Fibroblast of upper back skin (primary cell): ENCODE measurements at regions not wholly inside any gene's neighbourhood (a gene's known extent, or its start where the extent isn't known, plus 50 kb on each side); places are given as distances from the start of the nearest gene placed in this dataset.

Experiments
- DNase-seq: peaks from one replicate; pipeline ENCODE4 v3.0.0-alpha.2; 2013

DNA sequence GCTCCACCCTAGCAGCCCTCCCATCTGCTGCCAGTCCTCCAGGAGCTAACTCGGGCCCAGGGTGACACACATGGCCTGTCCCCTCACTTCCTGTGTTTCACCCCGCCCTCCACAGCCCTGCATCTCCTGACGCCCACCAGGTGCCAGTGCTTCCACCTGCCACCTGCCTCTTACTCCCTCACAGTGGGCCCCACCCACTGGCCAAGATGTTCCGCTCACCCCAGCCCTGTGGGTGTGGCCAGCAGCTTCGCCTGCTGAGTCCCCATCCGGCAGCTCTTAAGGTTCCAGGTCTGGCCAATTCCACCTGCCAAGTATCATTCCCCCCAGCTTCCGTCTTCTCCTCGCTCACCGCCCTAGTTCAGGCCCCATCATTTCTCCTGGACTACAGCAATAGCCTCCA lies 184.1 kb downstream of the MBOAT1 start:
- DNase-seq, result no peak

DNA sequence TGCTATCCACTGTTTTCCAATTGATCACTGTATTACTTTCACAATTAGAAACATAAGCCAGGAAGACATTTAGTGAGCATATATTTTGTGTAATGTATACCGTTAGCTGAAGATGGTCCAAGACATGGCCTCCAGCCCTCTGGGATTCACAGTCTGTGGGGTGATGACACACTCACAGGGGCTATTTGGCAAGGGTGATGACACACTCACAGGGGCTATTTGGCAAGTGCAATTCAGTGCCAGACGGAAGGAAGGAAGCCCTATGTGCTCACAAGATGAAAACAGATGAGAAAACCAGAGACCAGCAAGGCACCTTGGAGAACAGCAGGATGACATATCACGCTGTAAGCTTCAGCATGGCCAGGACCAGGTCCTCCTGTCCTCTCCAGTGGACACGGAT lies 183.7 kb downstream of the MBOAT1 start:
- DNase-seq, result no peak

DNA sequence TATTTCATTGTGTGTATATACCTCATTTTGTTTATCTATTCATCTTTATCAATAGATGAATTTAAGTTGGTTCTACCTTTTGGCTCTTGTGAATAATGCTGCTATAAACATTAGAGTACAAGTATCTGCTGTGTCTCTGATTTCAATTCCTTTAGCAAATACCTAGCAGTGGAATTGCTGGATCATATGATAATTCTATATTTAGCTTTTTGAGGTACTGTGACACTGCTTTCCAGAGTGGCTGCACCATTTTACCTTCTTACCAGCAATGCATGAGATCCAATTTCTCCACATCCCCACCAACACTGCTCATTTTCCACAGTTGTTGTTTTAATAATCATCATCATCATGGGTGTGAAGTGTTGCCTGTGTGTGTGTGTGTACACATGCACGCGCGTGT lies 182.3 kb downstream of the MBOAT1 start:
- no peak for DNase-seq

DNA sequence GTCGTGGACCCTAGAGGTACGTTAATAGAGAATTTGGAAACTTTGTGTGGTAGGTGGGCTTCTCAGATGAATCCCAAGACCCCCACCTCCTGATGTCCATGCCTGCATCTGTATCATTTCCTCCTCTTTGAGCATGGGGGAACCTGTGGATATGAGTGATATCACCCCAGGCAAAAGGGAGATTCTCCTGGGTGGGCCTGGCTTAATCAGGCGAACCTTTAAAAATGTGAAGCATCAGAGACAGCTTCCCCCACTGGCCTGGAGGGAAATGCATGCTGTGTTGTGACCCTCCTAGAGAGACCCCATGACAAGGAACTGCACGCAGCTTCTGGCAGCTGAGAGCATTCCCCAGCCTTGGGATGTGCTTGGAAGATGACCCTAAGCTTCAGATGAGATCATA lies 180.9 kb downstream of the MBOAT1 start:
- no peak for DNase-seq

DNA sequence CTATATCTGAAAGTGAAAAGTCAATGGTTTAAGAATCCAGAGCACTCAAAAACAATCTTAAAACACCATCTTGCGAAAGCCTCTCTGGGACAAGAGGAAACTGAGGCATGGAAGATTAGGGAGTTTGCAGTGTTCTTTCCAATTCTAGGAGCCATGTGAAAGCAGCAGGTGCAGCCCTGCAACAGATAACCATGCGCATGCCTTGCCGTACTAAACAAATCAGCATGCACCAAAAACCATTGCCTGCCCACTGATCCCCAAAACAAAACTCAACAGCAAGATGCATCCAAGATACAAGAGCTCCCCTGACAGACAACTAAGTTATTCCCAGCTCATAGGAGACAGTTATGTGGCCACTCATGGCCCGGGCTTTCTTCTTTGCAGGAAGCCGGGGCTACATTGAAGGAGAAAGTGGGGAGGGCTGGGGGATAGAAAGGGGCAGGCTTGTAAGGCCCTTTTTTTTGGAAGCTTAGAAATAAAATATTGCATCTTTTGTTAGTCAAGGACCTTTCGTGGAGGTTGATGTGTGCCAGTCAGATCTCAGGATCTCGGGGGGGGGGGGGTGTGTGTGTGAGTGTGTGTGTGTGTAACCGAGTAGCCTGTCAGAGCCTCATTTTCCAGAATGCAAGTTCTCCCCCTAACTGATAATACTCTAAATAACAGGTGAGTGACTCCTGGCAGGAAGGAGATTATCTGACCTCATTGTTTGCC lies 178.4 kb downstream of the MBOAT1 start:
- DNase-seq, result no peak

DNA sequence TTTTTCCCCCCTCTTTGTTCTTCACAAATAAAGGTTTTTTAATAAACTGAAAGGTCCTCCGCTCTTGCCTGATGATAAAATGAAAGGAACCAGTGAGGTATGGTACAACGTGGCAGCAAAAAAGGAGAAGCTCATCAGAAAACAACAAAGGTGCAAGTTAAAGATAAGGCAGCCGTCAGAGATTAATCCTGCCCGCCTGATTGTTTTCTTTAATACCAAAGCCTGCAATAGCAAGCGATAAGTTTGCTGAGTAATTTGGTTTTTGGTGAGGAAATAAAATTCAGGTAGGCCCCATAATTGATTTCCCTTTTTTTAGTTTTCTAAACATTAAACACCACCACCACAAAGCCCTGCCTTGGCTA lies 177.9 kb downstream of the MBOAT1 start:
- no peak for DNase-seq

DNA sequence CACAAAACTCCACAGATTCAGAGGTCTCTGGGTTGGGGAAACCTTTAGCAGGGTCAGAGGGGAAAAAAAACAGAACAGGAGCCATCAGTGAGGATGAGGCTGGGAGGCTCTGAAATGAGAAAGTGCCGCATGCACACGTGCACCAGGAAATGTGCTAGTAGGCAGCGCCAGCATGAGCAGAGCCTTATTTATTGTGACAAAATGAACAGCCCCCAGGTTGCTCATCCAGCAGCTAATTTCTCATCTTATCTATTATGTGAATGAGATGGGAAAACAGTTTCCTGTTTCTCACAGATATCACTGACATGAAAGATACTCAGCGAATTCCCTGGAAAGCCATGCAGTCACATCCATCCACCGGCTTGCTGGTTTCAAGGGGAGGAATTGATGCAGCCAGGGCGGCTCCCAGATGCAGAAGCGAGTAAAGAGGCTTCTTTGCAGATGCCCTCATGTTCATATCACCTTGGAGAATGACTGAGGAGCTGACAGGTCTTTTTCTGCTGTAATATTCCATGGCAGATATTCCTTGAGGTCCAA lies 176.1 kb downstream of the MBOAT1 start:
- no peak for DNase-seq

DNA sequence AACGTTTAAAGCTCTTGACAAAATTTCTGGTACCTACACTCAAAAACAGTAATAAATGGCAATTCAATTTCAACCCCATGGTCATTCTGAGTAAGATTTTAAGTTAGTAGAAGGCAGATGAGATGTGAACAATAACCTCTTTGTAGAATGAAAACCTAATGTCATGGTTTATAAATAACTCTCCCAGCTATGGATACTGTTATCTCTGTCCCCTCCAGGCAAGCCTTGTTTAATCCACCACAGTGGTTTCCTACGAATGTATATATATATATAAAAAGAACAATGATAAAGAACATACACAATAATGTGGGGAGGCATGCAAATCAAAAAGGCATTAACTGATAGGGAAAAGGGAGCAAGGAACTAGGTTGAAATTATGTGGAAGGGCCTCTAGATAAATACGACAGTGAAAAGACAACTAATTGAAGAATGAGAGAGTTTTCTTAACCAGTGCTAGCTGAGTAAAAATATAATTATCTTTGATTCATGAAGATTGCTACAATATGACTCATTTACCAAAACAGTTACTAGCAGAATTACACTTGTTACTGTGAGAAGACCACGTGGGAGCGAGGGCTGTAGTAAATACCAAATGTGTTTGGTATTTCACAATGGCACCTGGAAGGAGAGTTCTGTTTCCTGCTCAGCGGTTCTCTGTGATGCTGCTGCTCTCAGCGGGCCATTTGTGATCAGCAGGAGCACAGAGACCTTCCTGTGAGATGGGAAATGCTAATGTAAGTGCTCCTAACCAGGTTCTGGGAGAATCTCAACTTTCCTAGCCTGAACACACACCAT lies 173.7 kb downstream of the MBOAT1 start:
- no peak for DNase-seq

DNA sequence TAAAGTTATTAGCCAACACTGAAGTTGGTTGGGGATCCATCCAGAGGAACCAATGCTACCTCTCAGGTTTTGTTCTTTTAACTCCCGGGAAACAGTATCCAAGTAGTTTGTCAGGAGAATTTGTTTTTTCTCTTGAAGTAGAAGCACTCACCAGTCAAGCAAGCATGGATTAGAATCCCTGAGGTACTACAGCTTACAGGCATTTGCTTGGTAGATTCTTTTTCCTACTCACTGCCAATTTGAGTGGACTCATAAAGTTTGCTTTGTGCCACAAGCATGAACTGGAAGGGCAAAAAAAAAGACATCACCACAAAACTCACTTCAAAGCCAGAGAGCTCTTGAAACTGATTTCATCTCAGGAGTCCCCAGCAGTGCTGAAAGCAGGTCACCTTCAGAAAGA lies 167.4 kb downstream of the MBOAT1 start:
- DNase-seq, result no peak
